IPS-NIHi7 (cell line): ENCODE measurements at regions not wholly inside any gene's neighbourhood (a gene's known extent, or its start where the extent isn't known, plus 50 kb on each side); places are given as distances from the start of the nearest gene placed in this dataset.

Source experiments
- DNase-seq: peaks from one replicate; pipeline ENCODE4 v3.0.0; 2012; ENCODE audit warnings: mixed read lengths; ENCODE audit errors: extremely low spot score

DNA sequence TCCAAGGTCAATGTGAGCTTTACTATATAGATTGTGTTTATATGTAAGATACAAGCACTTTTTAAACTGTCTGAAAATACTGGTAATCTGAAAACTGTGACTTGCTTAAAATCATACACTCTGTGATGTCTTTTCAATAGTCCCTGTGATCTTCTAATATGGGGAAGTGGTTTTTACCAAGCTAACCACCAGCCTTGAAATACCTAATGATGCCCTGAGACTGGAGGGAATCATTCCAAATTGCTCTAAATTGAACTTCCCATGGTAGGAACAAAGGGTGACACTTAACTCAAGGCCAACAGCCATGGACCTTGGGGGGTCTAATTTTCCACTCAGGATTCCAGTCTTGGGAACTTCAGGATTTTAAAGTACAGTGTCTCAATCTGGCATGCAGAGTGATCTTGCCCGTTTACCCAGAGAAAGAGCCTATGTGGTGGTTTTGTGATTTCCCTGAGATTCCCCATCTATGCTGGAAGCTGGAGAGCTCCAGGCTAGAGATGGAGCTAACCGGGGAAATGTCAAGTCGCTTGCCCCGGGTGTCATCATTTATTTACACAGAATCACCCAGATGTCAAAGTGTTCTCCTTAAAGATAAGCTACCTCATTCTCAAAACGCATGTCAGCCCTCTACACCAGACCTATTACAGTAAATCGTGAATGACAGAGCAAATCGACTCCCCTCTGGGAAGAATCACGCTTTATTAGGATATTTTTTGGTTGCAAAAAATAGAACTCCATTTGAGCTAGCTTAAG, 198.5 kb downstream of the SP3 start:
- no peak for DNase-seq

DNA sequence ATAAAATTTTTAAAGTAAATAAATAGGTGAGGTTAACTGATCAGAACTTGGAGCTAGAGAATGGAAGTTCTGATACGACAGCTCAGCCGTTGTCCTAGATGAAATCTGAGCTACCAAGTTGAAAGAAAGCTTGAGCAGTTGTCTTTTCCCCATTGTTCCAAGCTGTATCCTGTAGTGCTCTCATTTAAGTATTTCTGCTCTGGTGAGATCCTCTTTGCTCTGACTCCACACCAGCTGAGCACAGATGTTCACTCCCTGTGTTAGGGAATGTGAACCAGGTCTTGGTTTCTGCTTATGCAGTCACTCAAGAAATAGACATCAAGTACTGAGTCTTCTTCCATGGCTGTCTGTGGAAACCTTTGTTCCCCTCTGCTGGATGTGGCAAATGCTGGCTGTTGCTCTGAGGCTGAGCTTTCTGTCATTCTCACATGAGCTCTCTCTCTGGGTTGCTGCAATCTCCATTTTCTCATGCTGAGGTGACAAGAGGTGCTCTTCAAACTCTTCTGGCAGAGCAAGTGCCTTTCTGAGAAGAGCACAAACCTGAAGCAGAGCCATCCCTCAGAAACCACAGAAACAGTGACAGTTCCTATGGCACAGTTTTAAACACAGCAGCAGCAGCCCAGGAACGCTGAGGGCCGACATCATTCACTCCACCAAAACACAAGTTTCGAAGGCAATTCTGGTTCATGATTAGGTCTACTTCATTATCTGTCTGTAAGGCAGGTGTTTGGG, 194.1 kb downstream of the SP3 start:
- DNase-seq: no peak

DNA sequence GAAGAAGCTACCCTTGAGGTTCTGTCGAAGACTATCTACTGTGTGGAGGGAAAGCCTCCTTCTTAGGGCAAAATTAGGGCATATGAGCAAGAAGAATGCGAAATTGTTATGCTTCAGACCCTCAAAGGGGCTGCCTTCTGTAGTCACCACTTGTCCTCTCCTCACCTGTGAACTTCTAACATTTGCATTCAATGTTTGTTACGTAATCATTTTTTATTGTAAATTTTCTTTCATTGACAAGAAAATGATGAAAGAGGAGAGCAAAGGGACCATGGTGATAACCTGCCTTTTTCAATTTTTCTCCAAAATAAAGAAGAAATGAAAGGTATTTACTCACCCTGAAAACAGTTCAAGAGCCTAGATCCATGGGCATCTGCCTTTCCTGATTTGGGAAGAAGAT, 193.0 kb downstream of the SP3 start:
- DNase-seq: no peak

GRCh38 chr2:173773076-173773475, 192.1 kb downstream of the SP3 start:
- no peak for DNase-seq

GRCh38 chr2:173775440-173775839, 189.7 kb downstream of the SP3 start:
- no peak for DNase-seq

- DNase-seq: no peak
Observed at GRCh38 chr2:173782681-173783080, 182.5 kb downstream of the SP3 start.

- no peak for DNase-seq
Observed at GRCh38 chr2:173783382-173783781, 181.8 kb downstream of the SP3 start.

DNA sequence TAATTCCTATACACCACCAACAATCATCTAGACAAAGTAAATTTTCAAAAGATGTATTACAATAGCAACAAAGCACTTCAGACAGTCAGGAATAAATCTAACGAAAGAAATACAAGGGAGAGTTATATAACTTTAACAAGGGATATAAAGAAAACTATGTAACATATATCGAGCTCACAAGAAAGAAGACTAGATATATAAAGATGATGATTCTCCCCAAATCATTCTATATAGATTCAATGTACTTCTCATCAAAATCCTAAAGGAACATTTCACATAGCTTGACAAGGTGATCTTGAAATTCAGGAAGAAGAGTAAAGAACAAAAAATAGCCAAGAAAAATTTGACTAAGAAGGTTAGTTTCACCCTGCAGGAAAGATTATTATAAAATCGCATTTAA, 179.4 kb downstream of the SP3 start:
- DNase-seq: no peak

GRCh38 chr2:173791502-173791901, 173.7 kb downstream of the SP3 start:
- no peak for DNase-seq

- no peak for DNase-seq
Observed at GRCh38 chr2:173792166-173792565, 173.0 kb downstream of the SP3 start.

DNA sequence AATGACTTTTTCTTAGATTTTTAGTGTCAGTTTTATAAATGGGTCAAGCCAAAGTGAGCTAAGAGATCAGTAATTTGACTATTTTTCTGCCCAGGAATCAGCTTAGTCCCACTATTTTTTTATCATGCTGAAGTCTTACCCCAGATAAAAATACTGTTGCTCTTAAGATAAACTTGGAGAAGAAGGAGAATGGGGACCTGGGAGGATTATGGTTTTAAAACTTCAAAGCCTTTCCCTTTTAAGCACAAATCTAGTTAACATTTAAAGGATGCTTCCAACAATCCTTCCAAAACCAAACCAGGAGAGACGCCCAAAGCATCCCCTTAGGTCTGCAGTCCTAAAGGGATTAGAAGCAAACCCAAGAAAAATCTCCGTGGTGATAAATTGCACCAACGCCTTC, 172.4 kb downstream of the SP3 start:
- no peak for DNase-seq

GRCh38 chr2:173793709-173794565, 171.2 kb downstream of the SP3 start:
- peak; percentile 38 for DNase-seq

DNA sequence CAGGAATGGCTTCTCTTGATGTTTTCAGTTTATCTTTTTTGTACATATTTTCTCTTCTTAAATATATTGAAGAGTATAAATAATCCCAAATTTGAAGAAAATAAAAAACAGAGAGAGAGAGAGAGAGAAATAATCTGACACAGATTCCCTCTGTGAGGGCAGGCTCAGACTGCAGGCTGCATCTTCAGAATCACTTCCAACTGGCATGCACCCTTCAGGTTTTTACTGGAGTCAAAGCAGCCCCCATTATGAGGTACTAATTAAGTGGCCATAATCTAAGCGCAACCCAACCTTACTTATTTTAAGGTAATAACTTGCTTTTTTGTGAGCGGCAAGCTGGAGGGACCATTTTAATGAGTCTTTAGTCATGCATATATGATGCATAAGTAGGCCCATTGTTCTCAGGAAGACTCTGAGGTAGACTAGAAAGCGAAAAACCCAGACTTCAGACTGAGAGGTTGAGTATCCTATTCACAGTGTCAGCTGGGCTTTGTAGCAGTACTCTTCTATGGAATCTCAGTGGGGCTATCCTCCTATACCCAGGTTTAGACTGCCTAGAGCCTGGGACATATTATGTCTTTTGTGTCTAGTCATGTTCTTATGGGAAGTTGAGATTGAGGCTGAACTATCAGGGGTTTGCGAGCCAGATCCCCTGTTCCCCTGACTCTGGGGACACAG, 167.4 kb downstream of the SP3 start:
- no peak for DNase-seq

DNA sequence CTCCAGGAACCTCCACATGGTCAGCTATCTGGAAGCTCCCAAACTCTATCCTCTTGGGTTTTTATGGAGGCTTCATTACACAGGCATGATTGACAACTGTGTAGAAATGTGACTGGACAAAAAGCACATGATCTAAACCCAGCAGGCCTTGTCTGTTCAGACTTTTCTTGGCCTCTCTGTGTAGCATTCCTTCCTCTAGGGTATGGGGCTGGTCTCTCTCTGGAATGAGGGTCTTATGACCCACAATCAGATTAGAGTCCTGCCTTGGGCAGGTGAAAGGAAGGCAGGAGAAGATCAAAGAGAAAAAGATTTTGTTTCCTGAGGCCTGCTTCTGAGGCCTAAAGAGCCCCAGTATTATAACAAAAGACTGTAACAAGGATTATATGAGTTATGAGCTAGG, 162.7 kb downstream of the SP3 start:
- DNase-seq: no peak

DNA sequence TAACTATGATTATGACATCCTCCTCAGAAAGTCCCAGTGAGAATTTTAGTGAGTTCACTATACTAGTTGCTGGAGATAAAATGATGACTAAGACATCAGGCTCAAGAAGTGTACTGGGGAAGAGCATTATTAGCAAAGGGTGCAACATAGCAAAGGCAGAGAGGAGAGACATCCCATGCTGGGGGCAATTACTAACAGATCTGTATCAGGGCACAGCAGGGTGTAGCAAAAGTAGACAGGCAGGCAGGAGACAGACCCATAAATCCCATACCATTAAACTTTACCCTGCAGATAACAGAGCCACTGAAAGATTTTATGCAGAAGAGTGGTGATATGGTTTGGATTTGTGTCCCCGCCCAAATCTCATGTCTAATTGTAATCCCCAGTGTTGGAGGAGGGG, 161.7 kb downstream of the SP3 start:
- DNase-seq: no peak

GRCh38 chr2:173806761-173807160, 158.4 kb downstream of the SP3 start:
- DNase-seq: no peak

DNA sequence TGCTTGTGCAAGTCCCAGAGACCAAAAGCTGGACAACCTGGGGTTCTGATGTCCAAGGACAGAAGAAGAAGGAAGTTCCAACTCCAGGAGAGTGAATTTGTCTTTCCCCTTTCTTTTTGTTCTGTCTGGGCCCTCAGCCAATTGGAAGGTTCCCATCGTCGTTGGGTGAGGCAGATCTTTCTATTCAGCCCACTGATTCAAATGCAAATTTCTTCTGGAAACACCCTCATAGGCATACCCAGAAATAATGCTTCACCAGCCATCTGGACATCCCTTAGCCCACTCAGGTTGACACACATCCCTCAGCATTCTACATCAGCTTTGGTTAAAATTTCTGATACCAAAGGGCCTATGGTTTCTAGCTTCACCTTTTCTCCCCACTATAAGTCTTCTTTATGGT, 156.5 kb downstream of the SP3 start:
- no peak for DNase-seq

DNA sequence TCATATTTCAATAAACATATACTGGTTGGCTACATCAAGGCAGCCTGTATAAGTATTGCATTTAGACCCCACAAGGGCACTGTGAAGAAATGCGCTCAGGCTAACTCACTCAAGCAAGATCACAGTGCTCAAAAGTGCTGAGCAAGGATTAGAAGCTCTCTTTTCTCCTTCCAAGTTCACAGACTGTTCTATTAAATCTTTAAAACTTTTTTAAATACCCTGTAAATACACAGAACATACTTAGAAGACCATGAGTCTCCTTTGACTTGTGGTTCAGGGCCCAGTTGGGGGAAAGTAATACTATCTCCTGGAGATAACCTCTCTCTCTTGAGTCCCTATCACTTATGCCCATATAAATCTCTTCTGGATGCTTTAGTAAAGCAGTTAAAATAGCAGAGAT, 152.9 kb downstream of the SP3 start:
- no peak for DNase-seq

GRCh38 chr2:173814306-173814705, 150.9 kb downstream of the SP3 start:
- no peak for DNase-seq

DNA sequence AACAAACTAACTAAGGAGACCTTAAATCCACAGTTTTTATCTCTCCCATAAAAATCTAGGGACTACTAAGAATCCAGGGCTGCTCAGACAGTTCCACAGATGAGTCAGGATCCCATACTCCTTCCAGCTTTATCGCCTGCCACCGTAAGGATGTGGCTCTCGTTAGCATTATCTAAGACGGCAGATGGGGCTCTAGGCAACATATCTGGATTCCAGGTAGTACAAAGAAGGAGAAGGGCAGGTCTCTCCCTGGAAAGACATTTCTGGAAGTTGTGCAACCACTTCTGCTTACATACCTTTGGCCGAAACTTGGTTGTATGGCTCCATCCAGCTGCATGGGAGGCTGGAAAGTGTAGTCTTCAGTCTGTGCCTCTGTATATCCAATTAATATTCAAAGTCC, 149.4 kb downstream of the SP3 start:
- no peak for DNase-seq

DNA sequence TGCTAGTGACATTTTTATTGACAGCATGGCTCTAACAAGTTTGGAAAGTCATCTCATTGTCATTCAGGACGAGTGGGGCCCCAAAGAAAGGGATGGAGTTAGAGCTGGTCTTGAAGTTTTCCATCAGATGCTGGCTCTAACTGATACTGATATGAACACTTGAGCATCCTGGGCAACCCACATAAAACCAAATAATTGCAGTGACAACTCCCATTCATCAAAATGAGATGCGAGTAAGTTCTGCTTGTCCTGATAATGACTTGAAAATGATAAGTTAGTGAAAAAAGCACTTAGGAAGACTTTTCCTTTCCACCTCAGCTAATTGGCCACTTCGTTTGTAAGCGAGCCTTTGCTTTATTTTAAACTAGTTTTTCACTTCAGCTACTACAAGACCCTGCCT, 147.6 kb downstream of the SP3 start:
- DNase-seq: no peak

GRCh38 chr2:173818285-173818684, 146.9 kb downstream of the SP3 start:
- DNase-seq: no peak
